Astrocyte (in vitro differentiated cells and primary cell): ENCODE measurements at regions not wholly inside any gene's neighbourhood (a gene's known extent, or its start where the extent isn't known, plus 50 kb on each side); places are given as distances from the start of the nearest gene placed in this dataset.

ENCODE experiments used
- DNase-seq: peaks from one replicate; pipeline ENCODE4 v3.0.0-alpha.2; 2010; ENCODE audit warnings: low read depth
- FAIRE-seq: peaks from 2 replicates; lab custom pipeline; 2011; peaks lifted over from hg19 to GRCh38; lab: Jason Lieb, UNC
- H2AFZ ChIP-seq: 2 replicates; pipeline ENCODE4 v1.6.0; 2012; ENCODE audit warnings: low read depth, low read length, inconsistent platforms
- H3K27ac ChIP-seq: 2 replicates; pipeline ENCODE4 v1.5.1; 2011; ENCODE audit warnings: low read depth, low read length, inconsistent platforms
- H3K27me3 ChIP-seq: 2 replicates; pipeline ENCODE4 v1.6.0; 2011; ENCODE audit warnings: low read length, inconsistent platforms; ENCODE audit not compliant: insufficient read depth
- H3K36me3 ChIP-seq: 2 replicates; pipeline ENCODE4 v1.5.1; 2011; ENCODE audit warnings: low read length, inconsistent platforms; ENCODE audit not compliant: insufficient read depth
- H3K4me1 ChIP-seq: 2 replicates; pipeline ENCODE4 v1.5.1; 2011; ENCODE audit warnings: low read length, inconsistent platforms; ENCODE audit not compliant: insufficient read depth
- H3K4me2 ChIP-seq: 2 replicates; pipeline ENCODE4 v1.6.0; 2012; ENCODE audit warnings: low read length, inconsistent platforms
- H3K4me3 ChIP-seq: 2 replicates; pipeline ENCODE4 v1.5.1; 2011; ENCODE audit warnings: low read depth, mild to moderate bottlenecking, low read length, inconsistent platforms; ENCODE audit not compliant: insufficient read depth
- H3K79me2 ChIP-seq: 2 replicates; pipeline ENCODE4 v1.6.0; 2012; ENCODE audit warnings: mild to moderate bottlenecking, low read length, inconsistent platforms; ENCODE audit not compliant: insufficient read depth
- H3K9ac ChIP-seq: 2 replicates; pipeline ENCODE4 v1.6.0; 2012; ENCODE audit warnings: mild to moderate bottlenecking, low read length, inconsistent platforms
- H3K9me3 ChIP-seq: 2 replicates; pipeline ENCODE4 v1.5.1; 2012; ENCODE audit warnings: low read depth, mild to moderate bottlenecking, low read length, inconsistent platforms; ENCODE audit not compliant: insufficient read depth
- H4K20me1 ChIP-seq: 2 replicates; pipeline ENCODE4 v1.6.0; 2012; ENCODE audit warnings: low read length, inconsistent platforms; ENCODE audit not compliant: insufficient read depth
- H3K27ac Mint-ChIP-seq: one replicate; pipeline ENCODE4 v1.8.0; 2021; ENCODE audit warnings: mild to moderate bottlenecking, mixed read lengths; ENCODE audit not compliant: unreplicated experiment
- H3K27me3 Mint-ChIP-seq: one replicate; pipeline ENCODE4 v1.8.0; 2021; ENCODE audit warnings: low read depth, mixed read lengths; ENCODE audit not compliant: unreplicated experiment
- H3K36me3 Mint-ChIP-seq: one replicate; pipeline ENCODE4 v1.8.0; 2021; ENCODE audit warnings: low read depth, mixed read lengths; ENCODE audit not compliant: unreplicated experiment
- H3K4me1 Mint-ChIP-seq: one replicate; pipeline ENCODE4 v1.8.0; 2021; ENCODE audit warnings: low read depth, mixed read lengths; ENCODE audit not compliant: unreplicated experiment
- H3K4me3 Mint-ChIP-seq: one replicate; pipeline ENCODE4 v1.8.0; 2021; ENCODE audit warnings: mild to moderate bottlenecking, moderate library complexity, mixed read lengths; ENCODE audit not compliant: unreplicated experiment
- H3K9me3 Mint-ChIP-seq: one replicate; pipeline ENCODE4 v1.8.0; 2021; ENCODE audit warnings: mild to moderate bottlenecking, mixed read lengths; ENCODE audit not compliant: unreplicated experiment
- EZH2 ChIP-seq: IDR thresholded peaks from 2 replicates; pipeline ENCODE4 v1.6.1; 2012; ENCODE audit warnings: mild to moderate bottlenecking, low read length, inconsistent platforms; ENCODE audit not compliant: insufficient read depth
- TF ChIP-seq, protein P1 (sequence below): IDR thresholded peaks from 2 replicates; pipeline ENCODE4 v1.5.1; 2011; ENCODE audit warnings: low read depth, mild to moderate bottlenecking, inconsistent platforms, low read length, moderate library complexity; ENCODE audit not compliant: insufficient read depth

DNA sequence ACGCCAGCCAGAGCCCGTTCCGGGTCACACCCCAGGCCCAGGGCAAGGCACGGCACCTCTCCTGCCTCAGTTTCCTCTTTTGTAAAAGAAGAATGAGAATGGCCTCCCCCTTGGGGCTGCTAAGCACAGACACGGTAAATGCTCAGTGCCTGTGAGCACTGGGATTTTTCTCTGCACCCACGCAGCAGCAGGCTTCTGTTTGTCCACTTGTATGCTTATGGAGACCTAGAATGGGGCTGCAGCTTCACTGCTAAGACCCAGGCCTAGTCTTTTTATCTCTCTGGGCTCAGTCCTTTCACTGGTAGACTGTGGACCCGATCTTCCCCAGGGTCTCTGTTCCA lies 1327.9 kb downstream of the TBC1D22A start:
- Mint-ChIP-seq H3K27ac (no peak overlapping the region), H3K4me3 (no peak overlapping the region), H3K36me3 (no peaks in the 10 kb centered on the region), H3K4me1 (no peaks in the 10 kb centered on the region), H3K27me3 (peaks cover 38% of the 10 kb centered on the region), H3K9me3 (peaks cover under 1% of the 10 kb centered on the region)
- Histone ChIP-seq H3K9ac (no peak overlapping the region), H3K27me3 (no peaks in the 10 kb centered on the region), H2AFZ (no peak overlapping the region), H3K4me3 (no peak overlapping the region), H4K20me1 (no peaks in the 10 kb centered on the region), H3K4me2 (no peak overlapping the region), H3K9me3 (peaks cover 2% of the 10 kb centered on the region), H3K4me1 (no peaks in the 10 kb centered on the region), H3K79me2 (no peaks in the 10 kb centered on the region), H3K27ac (no peak overlapping the region), H3K36me3 (no peaks in the 10 kb centered on the region)
- TF ChIP-seq EZH2 = no peak
- TF ChIP-seq, protein P1, sequence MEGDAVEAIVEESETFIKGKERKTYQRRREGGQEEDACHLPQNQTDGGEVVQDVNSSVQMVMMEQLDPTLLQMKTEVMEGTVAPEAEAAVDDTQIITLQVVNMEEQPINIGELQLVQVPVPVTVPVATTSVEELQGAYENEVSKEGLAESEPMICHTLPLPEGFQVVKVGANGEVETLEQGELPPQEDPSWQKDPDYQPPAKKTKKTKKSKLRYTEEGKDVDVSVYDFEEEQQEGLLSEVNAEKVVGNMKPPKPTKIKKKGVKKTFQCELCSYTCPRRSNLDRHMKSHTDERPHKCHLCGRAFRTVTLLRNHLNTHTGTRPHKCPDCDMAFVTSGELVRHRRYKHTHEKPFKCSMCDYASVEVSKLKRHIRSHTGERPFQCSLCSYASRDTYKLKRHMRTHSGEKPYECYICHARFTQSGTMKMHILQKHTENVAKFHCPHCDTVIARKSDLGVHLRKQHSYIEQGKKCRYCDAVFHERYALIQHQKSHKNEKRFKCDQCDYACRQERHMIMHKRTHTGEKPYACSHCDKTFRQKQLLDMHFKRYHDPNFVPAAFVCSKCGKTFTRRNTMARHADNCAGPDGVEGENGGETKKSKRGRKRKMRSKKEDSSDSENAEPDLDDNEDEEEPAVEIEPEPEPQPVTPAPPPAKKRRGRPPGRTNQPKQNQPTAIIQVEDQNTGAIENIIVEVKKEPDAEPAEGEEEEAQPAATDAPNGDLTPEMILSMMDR = no peak
- DNase-seq = no peak
- FAIRE-seq = no peak

DNA sequence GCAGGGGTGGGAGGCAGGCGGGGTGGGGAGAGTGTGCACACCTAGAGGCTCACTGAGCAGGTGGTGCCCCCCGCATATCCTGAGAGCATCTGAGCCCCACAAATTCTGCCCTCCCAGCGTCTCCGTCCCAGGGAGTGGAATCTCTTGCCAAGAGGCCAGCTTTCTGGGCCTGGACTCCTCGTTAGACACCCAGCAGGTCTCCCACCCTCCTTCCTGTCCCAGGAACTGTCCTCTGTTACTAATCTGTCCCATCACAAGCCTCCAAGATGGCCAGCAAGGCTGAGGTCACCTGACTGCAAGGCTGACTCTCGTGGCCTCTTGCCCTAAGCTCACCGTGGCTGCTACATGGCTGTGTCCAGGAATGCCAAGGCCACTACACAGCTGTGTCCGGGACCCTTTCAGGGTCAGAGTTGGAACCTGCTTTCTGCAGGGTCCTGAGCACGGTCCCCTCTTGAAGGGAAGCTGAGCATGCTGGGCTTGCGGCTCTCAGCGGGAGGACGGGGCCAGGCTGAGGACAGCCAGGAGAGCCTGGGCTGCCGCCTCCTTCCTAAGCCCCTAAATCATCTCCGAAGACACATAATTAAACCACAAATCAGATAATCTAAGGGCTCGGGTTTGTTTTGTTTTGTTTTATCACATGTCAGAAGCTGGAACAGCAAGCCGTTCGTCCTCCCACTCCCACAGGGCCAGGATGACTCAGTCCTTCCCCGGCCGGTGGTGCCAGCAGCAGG lies 1327.3 kb downstream of the TBC1D22A start:
- H3K9ac ChIP-seq = no peak overlapping the region
- TF ChIP-seq, protein P1 = no peak
- Mint-ChIP-seq H3K27me3 (peaks cover 33% of the 10 kb centered on the region), H3K36me3 (no peaks in the 10 kb centered on the region), H3K9me3 (peaks cover 1% of the 10 kb centered on the region), H3K27ac (no peak overlapping the region), H3K4me3 (no peak overlapping the region), H3K4me1 (no peaks in the 10 kb centered on the region)
- H2AFZ ChIP-seq = no peak overlapping the region
- H3K4me1 ChIP-seq = no peaks in the 10 kb centered on the region
- no peak for DNase-seq
- no peak overlapping the region for H3K4me2 ChIP-seq
- no peaks in the 10 kb centered on the region for H3K27me3 ChIP-seq
- H3K4me3 ChIP-seq = no peak overlapping the region
- no peaks in the 10 kb centered on the region for H3K79me2 ChIP-seq
- H3K27ac ChIP-seq = no peak overlapping the region
- no peaks in the 10 kb centered on the region for H3K36me3 ChIP-seq
- H3K9me3 ChIP-seq = peaks cover 2% of the 10 kb centered on the region
- no peak for FAIRE-seq
- no peaks in the 10 kb centered on the region for H4K20me1 ChIP-seq

DNA sequence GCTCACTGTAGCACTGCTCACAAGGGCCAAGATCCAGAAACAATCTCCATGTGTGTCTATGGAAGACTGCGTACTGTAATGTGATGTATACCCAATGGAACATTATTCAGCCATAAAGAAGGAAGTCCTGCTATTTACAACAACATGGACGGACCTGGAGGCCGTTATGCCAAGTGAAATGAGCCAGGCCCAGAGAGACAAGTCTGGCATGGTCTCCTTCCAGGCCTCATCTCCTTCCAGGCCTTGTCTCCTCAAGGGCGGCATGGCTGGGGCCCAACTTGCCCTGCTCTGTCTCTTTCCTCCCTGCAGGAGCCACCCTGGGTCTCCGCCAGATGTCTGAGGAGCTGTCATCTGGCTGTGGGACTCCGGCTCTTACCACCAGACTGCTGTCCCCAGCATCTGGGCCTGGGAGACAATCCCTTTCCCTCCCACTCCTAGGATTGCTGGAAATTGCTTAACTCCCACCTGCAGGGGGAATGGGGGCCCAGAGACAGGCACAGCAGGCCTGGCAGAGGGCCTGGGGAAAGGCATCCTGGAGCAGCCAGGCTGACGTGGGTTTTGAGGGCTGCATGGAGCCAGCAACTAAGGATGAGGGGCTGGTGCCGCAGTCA lies 1326.6 kb downstream of the TBC1D22A start:
- Histone ChIP-seq H3K27me3 (no peaks in the 10 kb centered on the region), H3K4me1 (no peaks in the 10 kb centered on the region), H3K27ac (no peak overlapping the region), H2AFZ (no peak overlapping the region), H3K4me2 (no peak overlapping the region), H3K4me3 (no peak overlapping the region), H3K9me3 (peaks cover 1% of the 10 kb centered on the region), H3K36me3 (no peaks in the 10 kb centered on the region), H3K79me2 (no peaks in the 10 kb centered on the region), H4K20me1 (no peaks in the 10 kb centered on the region), H3K9ac (no peak overlapping the region)
- FAIRE-seq = no peak
- no peak for DNase-seq
- Mint-ChIP-seq H3K4me3 (no peak overlapping the region), H3K36me3 (no peaks in the 10 kb centered on the region), H3K27ac (no peak overlapping the region), H3K27me3 (peaks cover 34% of the 10 kb centered on the region), H3K9me3 (peaks cover 1% of the 10 kb centered on the region), H3K4me1 (no peaks in the 10 kb centered on the region)
- TF ChIP-seq, protein P1 = no peak
- TF ChIP-seq EZH2 = no peak
